Parathyroid adenoma (tissue), 2 donors: ENCODE measurements at regions not wholly inside any gene's neighbourhood (a gene's known extent, or its start where the extent isn't known, plus 50 kb on each side); places are given as distances from the start of the nearest gene placed in this dataset.

Experiments used
- H2AFZ ChIP-seq: fragments of 300-600 bp; sonication (generic); one replicate; pipeline ENCODE4 v1.7.0; 2017; ENCODE audit warnings: antibody characterized with exemption, mild to moderate bottlenecking
- H3K27ac ChIP-seq: fragments of 300-600 bp; sonication (generic); one replicate; pipeline ENCODE4 v1.7.0; 2017
- H3K27me3 ChIP-seq: fragments of 300-600 bp; sonication (generic); one replicate; pipeline ENCODE4 v1.7.0; 2017; ENCODE audit warnings: low read length; ENCODE audit not compliant: control insufficient read depth, insufficient read depth
- H3K36me3 ChIP-seq: fragments of 300-600 bp; sonication (generic); one replicate; pipeline ENCODE4 v1.7.0; 2017; ENCODE audit warnings: low read length; ENCODE audit not compliant: control insufficient read depth, insufficient read depth
- H3K4me1 ChIP-seq: fragments of 300-600 bp; sonication (generic); one replicate; pipeline ENCODE4 v1.7.0; 2017; ENCODE audit warnings: control low read depth
- H3K4me2 ChIP-seq: fragments of 300-600 bp; sonication (generic); one replicate; pipeline ENCODE4 v1.7.0; 2017; ENCODE audit warnings: low read length
- H3K4me3 ChIP-seq: fragments of 300-600 bp; sonication (generic); one replicate; pipeline ENCODE4 v1.7.0; 2017; ENCODE audit warnings: low read depth, low read length
- H3K79me2 ChIP-seq: fragments of 300-600 bp; sonication (generic); one replicate; pipeline ENCODE4 v1.7.0; 2017; ENCODE audit warnings: control low read depth
- H3K9ac ChIP-seq: fragments of 300-600 bp; sonication (generic); one replicate; pipeline ENCODE4 v1.7.0; 2017; ENCODE audit warnings: mild to moderate bottlenecking
- H3K9me3 ChIP-seq: fragments of 300-600 bp; sonication (generic); one replicate; pipeline ENCODE4 v1.7.0; 2017; ENCODE audit warnings: low read length; ENCODE audit not compliant: control insufficient read depth
- CTCF ChIP-seq: fragments of 300-600 bp; sonication (generic); IDR thresholded peaks from one replicate; pipeline ENCODE4 v1.7.0; 2017; ENCODE audit warnings: antibody characterized with exemption, mild to moderate bottlenecking
- donor health status: primary hyperparathyroidism.

GRCh38 chr3:132117642-132118041, 82.8 kb upstream of the CPNE4 start:
- Histone ChIP-seq H2AFZ (no peak overlapping the region), H3K4me1 (no peaks in the 10 kb centered on the region), H3K79me2 (no peaks in the 10 kb centered on the region), H3K27me3 (no peaks in the 10 kb centered on the region), H3K27ac (no peak overlapping the region), H3K9ac (no peak overlapping the region), H3K36me3 (no peaks in the 10 kb centered on the region), H3K4me3 (no peak overlapping the region), H3K4me2 (no peak overlapping the region), H3K9me3 (no peaks in the 10 kb centered on the region)
- no peak for TF ChIP-seq CTCF

GRCh38 chr3:132119531-132119930, 84.7 kb upstream of the CPNE4 start:
- Histone ChIP-seq H3K79me2 (no peaks in the 10 kb centered on the region), H3K4me2 (no peak overlapping the region)
- TF ChIP-seq CTCF, result no peak

GRCh38 chr3:132124096-132124495, 89.3 kb upstream of the CPNE4 start:
- H3K9ac ChIP-seq, result no peak overlapping the region

More at GRCh38 chr3:132119531-132119930, 84.7 kb upstream of the CPNE4 start:
- Histone ChIP-seq H3K27me3 (no peaks in the 10 kb centered on the region), H3K4me3 (no peak overlapping the region), H3K36me3 (no peaks in the 10 kb centered on the region), H2AFZ (no peak overlapping the region), H3K9me3 (no peaks in the 10 kb centered on the region), H3K4me1 (no peaks in the 10 kb centered on the region), H3K27ac (no peak overlapping the region), H3K9ac (no peak overlapping the region)

GRCh38 chr3:132124651-132125284, 90.0 kb upstream of the CPNE4 start:
- Histone ChIP-seq H3K4me1 (no peaks in the 10 kb centered on the region), H3K79me2 (no peaks in the 10 kb centered on the region), H3K4me2 (no peak overlapping the region), H3K9ac (no peak overlapping the region), H3K36me3 (no peaks in the 10 kb centered on the region), H3K9me3 (no peaks in the 10 kb centered on the region), H3K27me3 (no peaks in the 10 kb centered on the region), H2AFZ (no peak overlapping the region), H3K27ac (no peak overlapping the region), H3K4me3 (no peak overlapping the region)
- TF ChIP-seq CTCF, result no peak

More at GRCh38 chr3:132124096-132124495, 89.3 kb upstream of the CPNE4 start:
- H3K79me2 ChIP-seq, result no peaks in the 10 kb centered on the region
- H3K9me3 ChIP-seq, result no peaks in the 10 kb centered on the region
- no peak overlapping the region for H3K4me3 ChIP-seq
- H3K36me3 ChIP-seq, result no peaks in the 10 kb centered on the region
- TF ChIP-seq CTCF, result no peak
- H2AFZ ChIP-seq, result no peak overlapping the region
- no peak overlapping the region for H3K4me2 ChIP-seq
- H3K4me1 ChIP-seq, result no peaks in the 10 kb centered on the region
- H3K27me3 ChIP-seq, result no peaks in the 10 kb centered on the region
- no peak overlapping the region for H3K27ac ChIP-seq

GRCh38 chr3:132134611-132135010, 99.8 kb upstream of the CPNE4 start:
- Histone ChIP-seq H3K36me3 (no peaks in the 10 kb centered on the region), H3K4me3 (no peak overlapping the region), H3K27ac (no peak overlapping the region), H3K4me1 (no peaks in the 10 kb centered on the region), H3K27me3 (no peaks in the 10 kb centered on the region), H3K9ac (no peak overlapping the region), H3K9me3 (no peaks in the 10 kb centered on the region), H2AFZ (no peak overlapping the region), H3K4me2 (no peak overlapping the region), H3K79me2 (no peaks in the 10 kb centered on the region)
- no peak for TF ChIP-seq CTCF
